ENCODE measurements at regions not wholly inside any gene's neighbourhood (a gene's known extent, or its start where the extent isn't known, plus 50 kb on each side); places are given as distances from the start of the nearest gene placed in this dataset.

DNA sequence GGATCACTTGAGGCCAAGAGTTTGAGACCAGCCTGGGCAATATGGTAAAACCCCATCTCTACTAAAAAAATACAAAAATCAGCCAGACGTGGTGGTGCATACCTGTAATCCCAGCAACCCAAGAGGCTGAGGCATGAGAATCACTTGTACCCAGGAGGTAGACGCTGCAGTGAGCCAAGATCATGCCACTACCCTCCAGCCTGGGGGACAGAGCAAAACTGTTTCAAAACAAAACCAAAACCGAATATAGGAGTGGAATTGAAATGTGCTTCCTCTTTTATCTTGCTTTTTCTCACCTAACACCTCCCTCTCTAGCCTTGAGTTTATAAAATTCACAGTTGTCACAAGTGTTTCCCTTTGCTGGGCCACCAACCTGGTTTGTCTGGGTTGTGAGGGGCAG is 181.9 kb downstream of the PAH start:
- no peak for TF ChIP-seq REST (IDR thresholded peaks at IDR 0.05; ENCODE audit: low read depth)
- TF ChIP-seq RAD21 (IDR thresholded peaks at IDR 0.05; ENCODE audit: low read depth): no peak
- TF ChIP-seq TAF1 (IDR thresholded peaks at IDR 0.05; ENCODE audit: low read depth): no peak
- no peak for TF ChIP-seq EGR1 (IDR thresholded peaks at IDR 0.05)
- no peak for TF ChIP-seq TEAD4 (IDR thresholded peaks at IDR 0.05)
- no peak for TF ChIP-seq EP300 (IDR thresholded peaks at IDR 0.05; ENCODE audit: borderline replicate concordance)
- TF ChIP-seq FOXM1 (IDR thresholded peaks at IDR 0.05; ENCODE audit: borderline replicate concordance, low read depth): no peak
- no peak for TF ChIP-seq YY1 (IDR thresholded peaks at IDR 0.05; ENCODE audit: low read depth)
- TF ChIP-seq, protein P1, sequence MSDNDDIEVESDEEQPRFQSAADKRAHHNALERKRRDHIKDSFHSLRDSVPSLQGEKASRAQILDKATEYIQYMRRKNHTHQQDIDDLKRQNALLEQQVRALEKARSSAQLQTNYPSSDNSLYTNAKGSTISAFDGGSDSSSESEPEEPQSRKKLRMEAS (IDR thresholded peaks at IDR 0.05): no peak
- no peak for TF ChIP-seq CEBPB (IDR thresholded peaks at IDR 0.05)
- no peak for TF ChIP-seq CREB1 (IDR thresholded peaks at IDR 0.05; ENCODE audit: low read depth)

All from Ishikawa (cell line).